GM18498 (cell line): ENCODE measurements at regions not wholly inside any gene's neighbourhood (a gene's known extent, or its start where the extent isn't known, plus 50 kb on each side); places are given as distances from the start of the nearest gene placed in this dataset.
A peak's percentile ranks its signal among the peaks of the same experiment; 100 is the strongest.

ENCODE experiments used
- ATAC-seq: cut with Tn5 transposase; IDR thresholded peaks from one replicate; pipeline ENCODE4 v1.9.1; 2021; ENCODE audit warnings: mild to moderate bottlenecking, moderate library complexity; ENCODE audit not compliant: unreplicated experiment

- peak; percentile 45 for ATAC-seq
These were observed 50.5 kb upstream of the ATF3 start for GRCh38 chr1:212557739-212558692.

- peak; percentile 97 for ATAC-seq
These were observed 49.7 kb upstream of the ATF3 start for GRCh38 chr1:212558693-212559480.
